ENCODE measurements at regions not wholly inside any gene's neighbourhood (a gene's known extent, or its start where the extent isn't known, plus 50 kb on each side); places are given as distances from the start of the nearest gene placed in this dataset.

- no peaks in the 10 kb centered on the region for H3K27me3 ChIP-seq
- no peak overlapping the region for H3K4me3 ChIP-seq
- no peaks in the 10 kb centered on the region for H3K9me3 ChIP-seq
- no peaks in the 10 kb centered on the region for H3K36me3 ChIP-seq
- DNase-seq: no peak
- no peak for TF ChIP-seq POLR2A (IDR thresholded peaks at IDR 0.05)
- no peak for TF ChIP-seq CTCF (IDR thresholded peaks at IDR 0.05)
- no peak overlapping the region for H3K27ac ChIP-seq
- H3K4me1 ChIP-seq: no peaks in the 10 kb centered on the region
Measured at GRCh38 chr14:43165651-43166050, 1341.4 kb downstream of the FSCB start.

GRCh38 chr14:43161477-43161876, 1345.6 kb downstream of the FSCB start:
- no peaks in the 10 kb centered on the region for H3K36me3 ChIP-seq
- no peaks in the 10 kb centered on the region for H3K27me3 ChIP-seq
- no peaks in the 10 kb centered on the region for H3K4me1 ChIP-seq
- H3K27ac ChIP-seq: no peak overlapping the region
- H3K9me3 ChIP-seq: no peaks in the 10 kb centered on the region
- no peak overlapping the region for H3K4me3 ChIP-seq
- DNase-seq: no peak
- TF ChIP-seq CTCF (IDR thresholded peaks at IDR 0.05): no peak

GRCh38 chr14:43157661-43158060, 1349.4 kb downstream of the FSCB start:
- no peaks in the 10 kb centered on the region for H3K36me3 ChIP-seq
- DNase-seq: no peak
- no peaks in the 10 kb centered on the region for H3K27me3 ChIP-seq
- H3K9me3 ChIP-seq: no peaks in the 10 kb centered on the region
- no peak overlapping the region for H3K4me3 ChIP-seq
- no peaks in the 10 kb centered on the region for H3K4me1 ChIP-seq
- no peak overlapping the region for H3K27ac ChIP-seq
- TF ChIP-seq CTCF (IDR thresholded peaks at IDR 0.05) (no peak), POLR2A (IDR thresholded peaks at IDR 0.05) (no peak)

- Histone ChIP-seq H3K27me3 (no peaks in the 10 kb centered on the region), H3K9me3 (no peaks in the 10 kb centered on the region), H3K4me3 (no peak overlapping the region), H3K4me1 (no peaks in the 10 kb centered on the region), H3K27ac (no peak overlapping the region), H3K36me3 (no peaks in the 10 kb centered on the region)
- no peak for DNase-seq
- TF ChIP-seq POLR2A (IDR thresholded peaks at IDR 0.05): no peak
- TF ChIP-seq CTCF (IDR thresholded peaks at IDR 0.05): no peak
Measured at GRCh38 chr14:43155924-43156323, 1351.2 kb downstream of the FSCB start.

- Histone ChIP-seq H3K27me3 (no peaks in the 10 kb centered on the region), H3K4me1 (no peaks in the 10 kb centered on the region), H3K36me3 (no peaks in the 10 kb centered on the region), H3K27ac (no peak overlapping the region), H3K9me3 (no peaks in the 10 kb centered on the region), H3K4me3 (no peak overlapping the region)
- no peak for TF ChIP-seq POLR2A (IDR thresholded peaks at IDR 0.05)
- TF ChIP-seq CTCF (IDR thresholded peaks at IDR 0.05): no peak
- no peak for DNase-seq
Measured at GRCh38 chr14:43155258-43155657, 1351.8 kb downstream of the FSCB start.

GRCh38 chr14:43147485-43147884, 1359.6 kb downstream of the FSCB start:
- no peak for TF ChIP-seq CTCF (IDR thresholded peaks at IDR 0.05)
- no peak for TF ChIP-seq POLR2A (IDR thresholded peaks at IDR 0.05)
- DNase-seq: no peak
- Histone ChIP-seq H3K4me3 (no peak overlapping the region), H3K4me1 (no peaks in the 10 kb centered on the region), H3K27me3 (no peaks in the 10 kb centered on the region), H3K27ac (no peak overlapping the region), H3K9me3 (no peaks in the 10 kb centered on the region), H3K36me3 (no peaks in the 10 kb centered on the region)
